ENCODE measurements at regions not wholly inside any gene's neighbourhood (a gene's known extent, or its start where the extent isn't known, plus 50 kb on each side); places are given as distances from the start of the nearest gene placed in this dataset.
"Not testable (repeated sequence)": the region's sequence is repeated elsewhere in the genome, so short reads cannot be mapped to it uniquely, and the experiment has no call there.

DNA sequence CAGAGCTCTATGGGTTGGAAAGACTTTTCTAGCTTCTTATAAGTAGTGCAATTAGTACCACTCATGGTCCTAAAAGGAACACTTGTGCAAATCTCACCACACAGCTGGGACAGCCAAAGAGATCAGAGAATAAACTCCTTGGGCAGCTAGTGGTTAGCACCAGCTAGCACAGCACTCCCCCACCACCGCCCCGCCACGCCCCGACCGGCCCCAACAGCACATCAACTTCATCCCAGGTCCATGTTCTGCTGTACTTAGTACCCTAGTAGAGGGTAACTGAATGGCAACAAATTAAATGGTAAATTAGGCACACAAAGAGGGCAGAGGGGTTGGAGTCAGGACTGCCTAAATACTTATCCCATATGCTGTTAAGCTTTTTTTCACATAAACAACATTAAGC, 118.3 kb upstream of the NPAP1 start:
- H3K36me3 ChIP-seq; H3K9me3 ChIP-seq; H3K4me3 ChIP-seq; DNase-seq; H3K4me1 ChIP-seq; intact Hi-C loops (cut with DNase I); ATAC-seq; H3K27ac ChIP-seq; H3K27me3 ChIP-seq: not testable (repeated sequence)

DNA sequence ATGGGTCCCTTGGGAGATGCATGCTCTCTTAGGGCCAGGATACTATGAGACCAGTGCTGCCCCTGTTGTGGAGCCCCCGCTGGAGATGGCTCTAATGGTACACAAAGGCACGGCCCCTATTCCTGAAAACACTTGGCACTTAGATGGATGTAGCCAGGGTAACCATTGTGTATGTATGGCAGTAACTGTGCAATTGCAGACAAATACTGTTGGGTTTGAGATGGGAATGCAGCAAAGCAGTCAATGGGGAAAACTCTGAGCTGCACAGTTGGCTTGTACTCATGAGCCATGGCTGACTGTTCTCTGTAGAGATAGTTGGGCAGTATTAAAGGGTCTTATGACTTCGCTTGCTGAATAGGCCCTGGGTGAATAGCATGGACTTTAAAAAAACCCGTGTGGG, 67.9 kb upstream of the NPAP1 start:
- Histone ChIP-seq H3K4me3 (no peak overlapping the region), H3K27me3 (no peaks in the 10 kb centered on the region), H3K9me3 (no peaks in the 10 kb centered on the region), H3K27ac (no peak overlapping the region), H3K4me1 (no peaks in the 10 kb centered on the region), H3K36me3 (no peaks in the 10 kb centered on the region)
- TF ChIP-seq, protein P1, sequence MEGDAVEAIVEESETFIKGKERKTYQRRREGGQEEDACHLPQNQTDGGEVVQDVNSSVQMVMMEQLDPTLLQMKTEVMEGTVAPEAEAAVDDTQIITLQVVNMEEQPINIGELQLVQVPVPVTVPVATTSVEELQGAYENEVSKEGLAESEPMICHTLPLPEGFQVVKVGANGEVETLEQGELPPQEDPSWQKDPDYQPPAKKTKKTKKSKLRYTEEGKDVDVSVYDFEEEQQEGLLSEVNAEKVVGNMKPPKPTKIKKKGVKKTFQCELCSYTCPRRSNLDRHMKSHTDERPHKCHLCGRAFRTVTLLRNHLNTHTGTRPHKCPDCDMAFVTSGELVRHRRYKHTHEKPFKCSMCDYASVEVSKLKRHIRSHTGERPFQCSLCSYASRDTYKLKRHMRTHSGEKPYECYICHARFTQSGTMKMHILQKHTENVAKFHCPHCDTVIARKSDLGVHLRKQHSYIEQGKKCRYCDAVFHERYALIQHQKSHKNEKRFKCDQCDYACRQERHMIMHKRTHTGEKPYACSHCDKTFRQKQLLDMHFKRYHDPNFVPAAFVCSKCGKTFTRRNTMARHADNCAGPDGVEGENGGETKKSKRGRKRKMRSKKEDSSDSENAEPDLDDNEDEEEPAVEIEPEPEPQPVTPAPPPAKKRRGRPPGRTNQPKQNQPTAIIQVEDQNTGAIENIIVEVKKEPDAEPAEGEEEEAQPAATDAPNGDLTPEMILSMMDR (IDR thresholded peaks at IDR 0.05): no peak
- intact Hi-C loops (cut with DNase I): no loop called here
- DNase-seq: no peak
- ATAC-seq: no peak

DNA sequence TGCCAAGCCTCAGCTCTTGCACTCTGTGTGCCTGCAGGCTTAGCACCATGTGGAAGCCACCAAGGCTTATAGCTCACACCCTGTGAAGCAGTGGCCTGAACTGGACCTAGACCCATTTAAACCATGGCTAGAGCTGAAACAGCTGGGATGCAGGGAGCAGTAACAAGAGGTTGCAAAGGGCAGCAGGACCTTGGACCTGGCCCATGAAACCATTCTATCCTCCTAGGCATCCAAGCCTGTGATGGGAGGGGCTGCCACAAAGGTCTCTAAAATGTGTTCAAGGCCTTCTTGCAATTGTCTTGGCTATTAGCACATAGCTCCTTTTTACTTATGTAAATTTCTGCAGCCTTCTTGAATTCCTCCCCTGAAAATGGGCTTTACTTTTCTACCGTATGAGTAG, 57.9 kb upstream of the NPAP1 start:
- Histone ChIP-seq H3K36me3 (no peaks in the 10 kb centered on the region), H3K4me3 (no peak overlapping the region), H3K27me3 (no peaks in the 10 kb centered on the region), H3K27ac (no peak overlapping the region), H3K4me1 (no peaks in the 10 kb centered on the region), H3K9me3 (no peaks in the 10 kb centered on the region)
- TF ChIP-seq, protein P1 (IDR thresholded peaks at IDR 0.05): no peak
- intact Hi-C loops (cut with DNase I): no loop called here
- DNase-seq: no peak
- no peak for ATAC-seq

DNA sequence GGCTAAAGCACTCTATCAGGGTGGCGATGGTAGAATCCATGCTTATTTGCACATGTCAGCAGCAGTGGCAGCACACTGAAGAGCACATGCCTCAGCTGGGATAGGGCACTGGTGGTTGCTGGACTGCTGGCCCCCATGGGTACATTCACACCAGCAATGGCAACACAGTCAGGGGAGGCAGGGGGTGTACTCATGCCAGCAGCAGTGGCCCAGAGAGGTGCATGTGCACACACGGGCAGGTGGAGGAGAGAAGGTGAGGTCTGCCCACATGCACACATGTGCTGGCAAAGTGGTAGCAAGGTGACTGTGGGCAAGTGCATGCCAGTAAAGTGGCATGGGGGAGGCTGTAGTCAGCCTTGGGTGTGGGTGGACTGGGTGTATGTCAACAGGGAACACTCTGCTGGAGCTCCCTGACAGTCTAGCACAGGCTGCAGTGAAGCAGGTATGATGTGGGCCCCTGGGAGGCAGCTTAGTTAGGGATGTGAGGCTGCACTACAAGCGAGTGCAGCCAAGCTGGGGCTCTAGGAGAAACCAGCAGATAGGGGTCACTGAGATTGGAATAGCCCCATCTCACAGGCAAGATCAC, 53.9 kb upstream of the NPAP1 start:
- no peaks in the 10 kb centered on the region for H3K27me3 ChIP-seq
- ATAC-seq (peak; percentile 31), DNase-seq (no peak)
- no peaks in the 10 kb centered on the region for H3K36me3 ChIP-seq
- TF ChIP-seq, protein P1 (IDR thresholded peaks at IDR 0.05): no peak
- H3K4me1 ChIP-seq: no peaks in the 10 kb centered on the region
- H3K4me3 ChIP-seq: no peak overlapping the region
- no peak overlapping the region for H3K27ac ChIP-seq
- H3K9me3 ChIP-seq: no peaks in the 10 kb centered on the region
- intact Hi-C loops (cut with DNase I): no loop called here
